GM12878 (cell line): ENCODE measurements at regions not wholly inside any gene's neighbourhood (a gene's known extent, or its start where the extent isn't known, plus 50 kb on each side); places are given as distances from the start of the nearest gene placed in this dataset.

Experiments
- ATAC-seq: fragments of 200-7000 bp; cut with Tn5 transposase; 3 replicates; pipeline ENCODE4 v1.9.1; 2020; ENCODE audit warnings: mild to moderate bottlenecking, moderate library complexity
- BruUV-seq: library from RNA; stranded (reverse); fragments of 400-500 nt; replicated peaks from 2 replicates; lab custom pipeline; 2021; lab: Mats Ljungman, UMichigan
- CTCF ChIA-PET: fragments of 300-600 bp; sonication (Branson Sonifier 250); formaldehyde crosslinking; extraction: SDS; loops from one replicate; lab custom pipeline; 2021; ENCODE audit warnings: inconsistent platforms; lab: Yijun Ruan, JAX
- POLR2A ChIA-PET: fragments of 350-600 bp; formaldehyde crosslinking; extraction: SDS; loops from one replicate; lab custom pipeline; 2021; ENCODE audit warnings: inconsistent platforms; lab: Charles Lee
- RAD21 ChIA-PET: fragments of 300-600 bp; sonication (Branson Sonifier 250); formaldehyde crosslinking; loops from one replicate; lab custom pipeline; 2023; ENCODE audit warnings: antibody characterized with exemption; ENCODE audit not compliant: unreplicated experiment; lab: Charles Lee
- SMC1A ChIA-PET: fragments of 300-600 bp; sonication (Branson Sonifier 250); formaldehyde crosslinking; loops from one replicate; lab custom pipeline; 2023; ENCODE audit not compliant: unreplicated experiment, uncharacterized antibody; lab: Charles Lee
- DNase-seq: peaks from one replicate; pipeline ENCODE4 v3.0.0-alpha.2; 2011; ENCODE audit warnings: low read depth, low spot score
- FAIRE-seq: peaks from 3 replicates; lab custom pipeline; 2011; peaks lifted over from hg19 to GRCh38; lab: Jason Lieb, UNC
- H2AFZ ChIP-seq: 2 replicates; pipeline ENCODE4 v1.6.0; 2011; ENCODE audit warnings: low read depth, low read length, control low read depth; ENCODE audit not compliant: control insufficient read depth
- H3K27ac ChIP-seq: 2 replicates; pipeline ENCODE4 v1.5.1; 2011; ENCODE audit warnings: control low read depth; ENCODE audit not compliant: control insufficient read depth, insufficient read depth
- H3K27me3 ChIP-seq, 2 experiments: replicated peaks in 1 of 2; 2 replicates each; pipeline versions ENCODE4 v1.6.0 to v1.6.1; 2011; ENCODE audit warnings: low read length in 1 of 2; ENCODE audit not compliant: control insufficient read depth in 2 of 2, insufficient read depth in 2 of 2
- H3K36me3 ChIP-seq, 2 experiments: 2 replicates each; pipeline ENCODE4 v1.5.1; 2011; ENCODE audit warnings: low read length in 1 of 2; ENCODE audit not compliant: control insufficient read depth in 2 of 2, insufficient read depth in 2 of 2
- H3K4me1 ChIP-seq: 2 replicates; pipeline ENCODE4 v1.6.1; 2011; ENCODE audit warnings: mild to moderate bottlenecking, low read length, moderate library complexity, mixed read lengths; ENCODE audit not compliant: control insufficient read depth, insufficient read depth
- H3K4me2 ChIP-seq: 2 replicates; pipeline ENCODE4 v1.6.0; 2011; ENCODE audit warnings: control low read depth; ENCODE audit not compliant: control insufficient read depth, insufficient read depth
- H3K4me3 ChIP-seq: fragments of 200-600 bp; sonication (generic); 2 replicates; pipeline ENCODE4 v1.5.1; 2016
- H3K79me2 ChIP-seq: 2 replicates; pipeline ENCODE4 v1.6.0; 2011; ENCODE audit warnings: low read length; ENCODE audit not compliant: control insufficient read depth, insufficient read depth
- H3K9ac ChIP-seq: 2 replicates; pipeline ENCODE4 v1.8.0; 2011; ENCODE audit warnings: low read length, control low read depth, mixed read lengths; ENCODE audit not compliant: control insufficient read depth, insufficient read depth
- H3K9me3 ChIP-seq: replicated peaks from 3 replicates; pipeline ENCODE4 v1.5.1; 2011; ENCODE audit warnings: mild to moderate bottlenecking, low read length; ENCODE audit not compliant: control insufficient read depth, insufficient read depth
- H4K20me1 ChIP-seq: 2 replicates; pipeline ENCODE4 v1.6.0; 2011; ENCODE audit not compliant: control insufficient read depth, insufficient read depth
- ATF3 ChIP-seq: IDR thresholded peaks from 2 replicates; pipeline ENCODE4 v1.6.1; 2011; ENCODE audit warnings: low read depth, mild to moderate bottlenecking, low read length, moderate library complexity, borderline replicate concordance; ENCODE audit errors: extremely low read depth
- E2F4 ChIP-seq: IDR thresholded peaks from 2 replicates; pipeline ENCODE4 v1.6.1; 2012; ENCODE audit warnings: low read depth, low read length, improper control_type of control experiment
- EED ChIP-seq: sonication (generic); IDR thresholded peaks from 2 replicates; pipeline ENCODE4 v1.6.1; 2016; ENCODE audit warnings: antibody characterized with exemption, low read depth
- JUND ChIP-seq: IDR thresholded peaks from 2 replicates; pipeline ENCODE4 v1.6.1; 2012; ENCODE audit warnings: low read depth, mild to moderate bottlenecking, low read length, improper control_type of control experiment, moderate library complexity
- KDM1A ChIP-seq: fragments of 200-600 bp; sonication (generic); IDR thresholded peaks from 2 replicates; pipeline ENCODE4 v1.6.1; 2016; ENCODE audit warnings: borderline replicate concordance
- MAX ChIP-seq: IDR thresholded peaks from 2 replicates; pipeline ENCODE4 v1.6.1; 2012; ENCODE audit warnings: low read depth, low read length, improper control_type of control experiment
- NFXL1 ChIP-seq: fragments of 450-650 bp; IDR thresholded peaks from 2 replicates; pipeline ENCODE4 v1.6.1; 2017; ENCODE audit warnings: antibody characterized with exemption, mild to moderate bottlenecking, borderline replicate concordance
- PKNOX1 ChIP-seq: fragments of 450-650 bp; IDR thresholded peaks from 2 replicates; pipeline ENCODE4 v1.6.1; 2016; ENCODE audit warnings: mild to moderate bottlenecking
- POLR2AphosphoS2 ChIP-seq: IDR thresholded peaks from 2 replicates; pipeline ENCODE4 v1.6.1; 2011; ENCODE audit warnings: low read depth, mild to moderate bottlenecking, low read length, improper control_type of control experiment, moderate library complexity
- SIX5 ChIP-seq: IDR thresholded peaks from 2 replicates; pipeline ENCODE4 v1.6.1; 2011; ENCODE audit warnings: mild to moderate bottlenecking, low read depth, low read length, moderate library complexity; ENCODE audit not compliant: severe bottlenecking
- TBL1XR1 ChIP-seq: IDR thresholded peaks from 2 replicates; pipeline ENCODE4 v1.6.1; 2012; ENCODE audit warnings: low read depth, low read length, improper control_type of control experiment
- ZNF384 ChIP-seq: IDR thresholded peaks from 2 replicates; pipeline ENCODE4 v1.6.1; 2012; ENCODE audit warnings: low read depth, mild to moderate bottlenecking, low read length, improper control_type of control experiment, borderline replicate concordance
- ZNF622 ChIP-seq: fragments of 450-650 bp; IDR thresholded peaks from 2 replicates; pipeline ENCODE4 v1.6.1; 2017; ENCODE audit warnings: mild to moderate bottlenecking, inconsistent platforms
- ZZZ3 ChIP-seq: IDR thresholded peaks from 2 replicates; pipeline ENCODE4 v1.6.1; 2011; ENCODE audit warnings: low read depth; ENCODE audit not compliant: control insufficient read depth, insufficient read length
- WGBS: methylation state at CpG from one replicate; pipeline ENCODE4 v1.1.6; 2016; ENCODE audit warnings: low lambda C conversion rate; ENCODE audit not compliant: insufficient replicate concordance, insufficient coverage; ENCODE audit errors: missing lambda C conversion rate; 5-methylcytosine and 5-hydroxymethylcytosine counted together
- in situ Hi-C: fragments of 300-500 bp; cut with MboI; formaldehyde crosslinking; loops from 9 replicates; pipeline ENCODE4 v1.14.3; 2018; ENCODE audit warnings: mixed read lengths
- intact Hi-C: fragments of 100-400 bp; cut with micrococcal nuclease; formaldehyde crosslinking; loops from one replicate; pipeline ENCODE4 v1.14.2; 2022; ENCODE audit not compliant: unreplicated experiment

- RAD21 ChIA-PET = no interaction called here
- DNase-seq (no peak), FAIRE-seq (no peak), ATAC-seq (no peak)
- H3K79me2 ChIP-seq = no peaks in the 10 kb centered on the region
- TF ChIP-seq ZNF622 (no peak), ZZZ3 (no peak)
- CTCF ChIA-PET = interaction anchor here (1.0 to 2.7 kb wide), 8 partner anchors 12 to 557 kb away, joined by 3 to 10 read pairs (median 4); no protein-coding TSS in a partner anchor
- H3K9me3 ChIP-seq = no peaks in the 10 kb centered on the region
- no peak overlapping the region for H3K4me2 ChIP-seq
- SMC1A ChIA-PET = interaction anchor here (1.0 to 1.3 kb wide), 2 partner anchors 282 to 284 kb away, joined by 3 to 4 read pairs; no protein-coding TSS in a partner anchor
- intact Hi-C loops (loop anchor here (5.0 to 10.0 kb wide), 3 partner anchors 288 to 556 kb away; no protein-coding TSS in a partner anchor), in situ Hi-C loops (no loop called here)
- H2AFZ ChIP-seq = no peak overlapping the region
- H3K27ac ChIP-seq = no peak overlapping the region
- 45% methylated on average over 4 of the region's 4 CpGs for WGBS
- no peak overlapping the region for H3K4me3 ChIP-seq
- no peaks in the 10 kb centered on the region for H3K36me3 ChIP-seq
- POLR2A ChIA-PET = no interaction called here
- H3K27me3 ChIP-seq = no peaks in the 10 kb centered on the region; a peak in 1 of 4 replicates
- no peaks in the 10 kb centered on the region for H3K4me1 ChIP-seq
- no peaks in the 10 kb centered on the region for H4K20me1 ChIP-seq
- H3K9ac ChIP-seq = no peak overlapping the region
- no TSS peak for BruUV-seq
Observed at GRCh38 chr7:33742999-33743587, 162.2 kb upstream of the BMPER start.

- intact Hi-C loops (loop anchor here (5.0 to 10.0 kb wide), 3 partner anchors 289 to 556 kb away; no protein-coding TSS in a partner anchor), in situ Hi-C loops (no loop called here)
- Histone ChIP-seq H3K9me3 (no peaks in the 10 kb centered on the region), H4K20me1 (no peaks in the 10 kb centered on the region), H3K4me2 (no peak overlapping the region), H3K9ac (no peak overlapping the region), H3K36me3 (no peaks in the 10 kb centered on the region), H2AFZ (no peak overlapping the region), H3K4me3 (no peak overlapping the region), H3K27ac (no peak overlapping the region), H3K4me1 (no peaks in the 10 kb centered on the region), H3K79me2 (no peaks in the 10 kb centered on the region), H3K27me3 (no peaks in the 10 kb centered on the region; a peak in 1 of 4 replicates)
- 65% methylated on average over 5 of the region's 5 CpGs for WGBS
- FAIRE-seq (no peak), DNase-seq (no peak), ATAC-seq (no peak)
- no TSS peak for BruUV-seq
- POLR2A ChIA-PET = no interaction called here
- CTCF ChIA-PET = interaction anchor here (1.0 to 2.7 kb wide), 8 partner anchors 13 to 558 kb away, joined by 3 to 10 read pairs (median 4); no protein-coding TSS in a partner anchor
- RAD21 ChIA-PET = no interaction called here
- SMC1A ChIA-PET = interaction anchor here (0.6 to 1.5 kb wide), 4 partner anchors 282 to 320 kb away, joined by 3 to 4 read pairs (median 3); no protein-coding TSS in a partner anchor
- TF ChIP-seq TBL1XR1 (no peak), E2F4 (no peak), JUND (no peak), ZNF384 (no peak), SIX5 (no peak), ATF3 (no peak), MAX (no peak), EED (no peak), NFXL1 (no peak), KDM1A (no peak), PKNOX1 (no peak), POLR2AphosphoS2 (no peak)
Observed at GRCh38 chr7:33743594-33743993, 161.7 kb upstream of the BMPER start.
